GM19025 (cell line): ENCODE measurements at regions not wholly inside any gene's neighbourhood (a gene's known extent, or its start where the extent isn't known, plus 50 kb on each side); places are given as distances from the start of the nearest gene placed in this dataset.

Experiments
- ATAC-seq: cut with Tn5 transposase; IDR thresholded peaks from one replicate; pipeline ENCODE4 v1.9.1; 2021; ENCODE audit warnings: mild to moderate bottlenecking, low read depth, moderate library complexity; ENCODE audit not compliant: unreplicated experiment

DNA sequence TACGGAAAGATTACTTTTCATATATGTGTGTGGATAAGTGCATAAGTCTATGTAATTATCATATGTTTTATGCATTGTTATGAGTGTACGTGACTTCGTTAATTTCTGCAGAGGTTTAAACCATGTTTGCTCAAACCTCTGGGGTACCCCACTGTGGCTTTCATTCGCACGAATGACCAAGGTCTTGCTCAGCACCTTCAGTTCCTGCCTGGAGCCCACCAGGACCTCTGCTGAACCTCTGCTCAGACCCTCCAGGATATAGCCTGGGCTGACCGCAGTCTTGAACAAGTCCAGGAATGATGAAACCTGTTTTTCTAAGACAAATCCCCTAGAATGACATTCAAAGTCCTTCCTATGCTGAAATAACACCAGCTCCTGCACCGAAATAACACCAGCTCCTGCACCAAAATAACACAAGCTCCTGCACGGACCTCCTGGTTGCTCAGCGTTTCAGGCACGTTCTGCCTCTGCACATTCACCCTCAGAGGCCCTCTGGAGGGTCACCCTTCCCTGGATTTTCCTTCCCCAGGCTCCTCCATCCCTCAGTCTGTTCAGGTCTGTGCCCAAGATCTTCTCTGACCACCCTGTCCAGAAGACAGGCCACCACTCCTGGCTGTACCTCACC is 99.7 kb upstream of the BOD1 start:
- no peak for ATAC-seq

GRCh38 chr5:173717959-173718358 is 101.5 kb upstream of the BOD1 start:
- no peak for ATAC-seq

- no peak for ATAC-seq
Measured at GRCh38 chr5:173718469-173718868, 102.0 kb upstream of the BOD1 start.

- no peak for ATAC-seq
Measured at GRCh38 chr5:173719731-173720082, 103.3 kb upstream of the BOD1 start.

DNA sequence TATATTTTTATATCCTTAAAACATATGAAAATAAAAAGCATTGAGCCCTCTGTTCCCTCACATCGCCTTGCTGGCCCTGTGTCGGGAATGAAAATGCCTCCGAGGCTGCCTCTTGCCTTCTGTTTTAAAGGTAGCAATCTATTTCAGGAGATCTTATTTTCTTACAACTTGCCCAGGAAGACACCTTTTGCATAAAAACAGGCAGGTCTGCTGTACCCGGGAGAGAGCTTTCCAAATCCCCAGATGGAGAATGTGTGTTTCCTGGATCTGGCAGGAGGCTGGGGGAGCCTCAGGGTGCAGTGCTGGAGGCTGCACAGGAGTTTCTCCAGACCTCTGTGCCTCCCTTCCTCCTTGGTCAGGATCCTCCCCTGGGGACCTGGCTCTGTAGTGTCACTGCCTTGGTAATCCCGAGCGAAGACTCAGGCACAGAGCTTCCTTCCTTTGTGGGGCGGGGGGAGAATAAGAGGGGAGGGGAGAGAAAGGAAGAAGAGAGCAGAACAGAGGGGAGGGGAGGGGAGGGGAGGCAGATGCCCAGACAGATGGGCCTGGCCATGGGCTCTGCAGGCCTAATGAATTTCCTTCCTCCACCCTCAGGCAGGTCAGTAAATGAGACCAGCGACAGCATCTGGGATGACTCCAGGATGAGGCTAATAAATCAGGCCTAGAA is 104.0 kb upstream of the BOD1 start:
- ATAC-seq: no peak

GRCh38 chr5:173720953-173721600 is 104.6 kb upstream of the BOD1 start:
- ATAC-seq: no peak

DNA sequence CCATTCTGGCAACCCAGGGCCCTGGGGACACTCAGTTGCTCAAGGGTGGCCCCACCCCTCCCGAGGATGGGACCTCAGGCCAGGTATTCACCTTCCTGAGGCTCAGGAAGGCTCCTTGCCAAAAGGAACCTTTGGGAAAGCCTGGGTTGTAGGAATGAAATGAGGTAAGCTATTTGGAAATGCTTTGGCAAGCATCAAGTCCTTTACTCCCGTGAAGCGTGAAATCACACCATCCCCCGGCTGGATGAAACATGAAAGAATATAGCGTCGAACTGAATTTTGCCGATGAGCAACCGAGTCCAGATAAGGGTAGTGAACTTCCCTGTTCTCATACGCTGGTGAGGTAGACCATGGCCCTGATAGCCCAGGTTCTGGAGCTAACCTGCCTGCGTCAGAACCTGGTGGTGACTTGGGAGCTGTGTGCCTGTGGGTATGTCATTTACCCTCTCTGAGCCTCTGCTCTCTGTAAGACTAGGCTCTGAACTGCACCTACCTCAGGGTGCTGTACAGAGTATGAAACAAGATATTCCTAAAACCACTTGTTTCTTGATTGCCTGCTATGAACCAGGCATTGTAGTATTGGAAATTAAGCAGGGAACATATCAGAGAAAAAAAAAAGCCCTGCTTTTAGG is 105.3 kb upstream of the BOD1 start:
- no peak for ATAC-seq

DNA sequence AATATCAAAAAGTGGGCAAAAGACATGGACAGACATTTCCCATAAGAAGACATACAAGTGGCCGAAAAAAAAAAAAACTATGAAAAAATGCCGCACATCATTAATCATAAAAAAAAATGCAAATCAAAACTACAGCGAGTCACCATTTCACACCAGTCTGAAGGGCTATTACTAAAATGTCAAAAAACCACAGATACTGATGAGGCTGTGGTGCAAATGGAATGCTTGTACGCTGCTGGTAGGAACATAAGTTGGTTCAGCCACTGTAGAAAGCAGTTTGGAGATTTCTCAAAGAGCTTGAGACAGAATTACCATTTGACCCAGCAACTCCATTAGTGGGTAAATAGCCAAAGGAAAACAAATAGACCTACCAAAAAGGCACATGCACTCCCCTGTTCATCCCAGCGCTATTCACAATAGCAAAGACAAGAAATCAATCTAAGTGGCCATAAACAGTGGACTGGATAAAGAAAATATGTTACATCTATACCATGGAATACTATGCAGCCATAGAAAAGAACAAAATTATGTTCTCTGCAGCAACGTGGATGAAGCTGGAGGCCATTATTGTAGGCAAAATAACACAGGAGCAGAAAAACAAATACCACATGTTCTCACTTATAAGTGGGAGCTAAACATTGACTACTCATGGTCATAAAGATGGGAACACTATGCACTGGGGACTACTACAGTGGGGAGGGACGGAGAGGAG is 110.6 kb upstream of the BOD1 start:
- no peak for ATAC-seq

- no peak for ATAC-seq
Measured at GRCh38 chr5:173727839-173728778, 111.7 kb upstream of the BOD1 start.

GRCh38 chr5:173729079-173729765 is 112.8 kb upstream of the BOD1 start:
- ATAC-seq: no peak

GRCh38 chr5:173730632-173731298 is 114.3 kb upstream of the BOD1 start:
- no peak for ATAC-seq

DNA sequence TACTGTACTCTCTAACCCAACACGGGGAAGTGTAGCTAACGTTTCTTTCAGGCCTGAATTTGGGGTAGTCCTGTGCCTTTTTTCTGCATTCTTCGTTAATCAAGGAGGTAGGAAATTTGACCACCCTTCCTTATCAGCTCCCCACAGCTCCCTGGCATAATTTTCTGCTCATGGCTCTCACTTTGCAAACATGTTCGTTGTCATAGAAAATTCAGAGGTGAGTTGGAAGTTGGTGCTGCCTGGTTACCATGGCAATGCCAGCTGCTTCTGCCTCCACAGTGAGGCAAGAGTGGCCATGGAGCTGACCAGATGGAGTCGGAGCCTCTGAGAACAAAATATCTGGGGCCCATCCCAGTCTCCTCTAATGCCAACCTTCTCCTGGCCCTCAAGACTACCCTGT is 116.6 kb upstream of the BOD1 start:
- no peak for ATAC-seq

- no peak for ATAC-seq
Measured at GRCh38 chr5:173733425-173733824, 117.0 kb upstream of the BOD1 start.

- peak; percentile 70 for ATAC-seq
Measured at GRCh38 chr5:173733831-173734501, 117.5 kb upstream of the BOD1 start.

GRCh38 chr5:173734716-173735115 is 118.3 kb upstream of the BOD1 start:
- ATAC-seq: no peak

DNA sequence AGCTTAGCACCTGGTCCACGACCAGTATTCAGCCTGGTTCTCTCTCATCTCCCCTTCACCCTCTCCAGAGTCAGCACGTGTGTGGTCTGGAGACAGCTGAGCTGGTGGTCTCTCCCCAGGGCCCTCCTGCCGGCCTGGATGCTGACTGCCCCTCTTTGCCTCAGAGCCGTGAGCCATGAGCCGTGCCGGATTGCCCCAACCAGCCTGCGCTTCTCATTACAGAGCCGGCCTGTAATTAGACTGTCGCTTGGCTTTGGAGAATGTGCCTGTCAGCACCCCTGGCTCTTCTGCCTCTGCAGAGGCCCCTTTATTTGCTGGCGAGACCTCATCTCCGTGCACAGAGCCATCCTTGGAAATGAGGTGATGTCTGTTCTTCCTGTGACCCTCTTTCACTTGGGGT is 118.7 kb upstream of the BOD1 start:
- no peak for ATAC-seq

DNA sequence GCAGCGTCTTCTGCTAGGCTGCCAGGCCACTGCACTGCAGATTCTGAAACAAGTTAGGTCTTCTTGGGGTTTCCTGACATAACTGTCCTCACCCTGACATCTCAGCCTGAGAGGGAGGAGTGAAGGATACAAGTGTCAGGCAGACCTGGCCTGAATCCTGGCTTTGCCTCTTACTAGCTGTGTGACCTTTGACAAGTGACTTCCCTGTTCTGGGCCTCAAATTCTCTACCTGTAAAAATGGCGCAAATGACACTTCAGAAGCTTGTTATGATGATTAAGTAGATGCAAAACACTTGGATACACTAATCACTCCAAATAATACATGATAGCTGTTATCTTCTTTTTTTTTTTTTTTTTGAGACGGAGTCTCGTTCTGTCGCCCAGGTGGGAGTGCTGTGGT is 119.2 kb upstream of the BOD1 start:
- no peak for ATAC-seq

- ATAC-seq: no peak
Measured at GRCh38 chr5:173736374-173736773, 119.9 kb upstream of the BOD1 start.
